ENCODE measurements at regions not wholly inside any gene's neighbourhood (a gene's known extent, or its start where the extent isn't known, plus 50 kb on each side); places are given as distances from the start of the nearest gene placed in this dataset.

GRCh38 chr10:33706746-33707145 lies 372.3 kb upstream of the NRP1 start:
- Histone ChIP-seq H3K4me3 (ENCODE audit: insufficient read depth, low read length) (no peak overlapping the region), H4K20me1 (ENCODE audit: insufficient read depth, low read length) (no peaks in the 10 kb centered on the region), H2AFZ (ENCODE audit: low read length) (no peak overlapping the region), H3K36me3 (ENCODE audit: insufficient read depth, low read length) (no peaks in the 10 kb centered on the region), H3K4me2 (ENCODE audit: insufficient read depth, low read length) (no peak overlapping the region), H3K27me3 (ENCODE audit: insufficient read depth, low read length) (no peaks in the 10 kb centered on the region), H3K79me2 (ENCODE audit: insufficient read depth, low read length) (no peaks in the 10 kb centered on the region), H3K4me1 (ENCODE audit: insufficient read depth, low read length) (peaks cover 26% of the 10 kb centered on the region), H3K9me3 (ENCODE audit: low read depth, low read length) (no peaks in the 10 kb centered on the region), H3K27ac (ENCODE audit: low read depth, low read length) (peak overlapping the region; percentile 53)
- DNase-seq (ENCODE audit: insufficient read length, low spot score, missing footprints) = peak; percentile 48
- TF ChIP-seq CTCF (IDR thresholded peaks at IDR 0.05; ENCODE audit: extremely low read depth, low read depth, low read length) = no peak

- peak; percentile 56 for DNase-seq (ENCODE audit: insufficient read length, low spot score, missing footprints)
- Histone ChIP-seq H3K79me2 (ENCODE audit: insufficient read depth, low read length) (no peaks in the 10 kb centered on the region), H3K36me3 (ENCODE audit: insufficient read depth, low read length) (no peaks in the 10 kb centered on the region), H3K27ac (ENCODE audit: low read depth, low read length) (peak overlapping the region; percentile 53), H3K4me2 (ENCODE audit: insufficient read depth, low read length) (peak overlapping the region; percentile 29), H3K4me3 (ENCODE audit: insufficient read depth, low read length) (no peak overlapping the region), H3K9me3 (ENCODE audit: low read depth, low read length) (no peaks in the 10 kb centered on the region), H3K27me3 (ENCODE audit: insufficient read depth, low read length) (no peaks in the 10 kb centered on the region), H2AFZ (ENCODE audit: low read length) (no peak overlapping the region), H4K20me1 (ENCODE audit: insufficient read depth, low read length) (no peaks in the 10 kb centered on the region), H3K4me1 (ENCODE audit: insufficient read depth, low read length) (peaks cover 26% of the 10 kb centered on the region)
- no peak for TF ChIP-seq CTCF (IDR thresholded peaks at IDR 0.05; ENCODE audit: extremely low read depth, low read depth, low read length)
Measured at GRCh38 chr10:33706191-33706590, 371.7 kb upstream of the NRP1 start.

GRCh38 chr10:33704214-33704830 lies 369.9 kb upstream of the NRP1 start:
- H2AFZ ChIP-seq (ENCODE audit: low read length) = no peak overlapping the region
- no peak overlapping the region for H3K4me3 ChIP-seq (ENCODE audit: insufficient read depth, low read length)
- H4K20me1 ChIP-seq (ENCODE audit: insufficient read depth, low read length) = no peaks in the 10 kb centered on the region
- no peaks in the 10 kb centered on the region for H3K79me2 ChIP-seq (ENCODE audit: insufficient read depth, low read length)
- TF ChIP-seq CTCF (IDR thresholded peaks at IDR 0.05; ENCODE audit: extremely low read depth, low read depth, low read length) = no peak
- peaks cover 26% of the 10 kb centered on the region for H3K4me1 ChIP-seq (ENCODE audit: insufficient read depth, low read length)
- H3K27ac ChIP-seq (ENCODE audit: low read depth, low read length) = no peak overlapping the region
- H3K36me3 ChIP-seq (ENCODE audit: insufficient read depth, low read length) = no peaks in the 10 kb centered on the region
- H3K4me2 ChIP-seq (ENCODE audit: insufficient read depth, low read length) = no peak overlapping the region
- no peaks in the 10 kb centered on the region for H3K9me3 ChIP-seq (ENCODE audit: low read depth, low read length)
- DNase-seq (ENCODE audit: insufficient read length, low spot score, missing footprints) = no peak
- H3K27me3 ChIP-seq (ENCODE audit: insufficient read depth, low read length) = no peaks in the 10 kb centered on the region

- Histone ChIP-seq H3K4me2 (ENCODE audit: insufficient read depth, low read length) (no peak overlapping the region), H3K79me2 (ENCODE audit: insufficient read depth, low read length) (no peaks in the 10 kb centered on the region), H3K4me1 (ENCODE audit: insufficient read depth, low read length) (peaks cover 26% of the 10 kb centered on the region), H3K4me3 (ENCODE audit: insufficient read depth, low read length) (no peak overlapping the region), H3K9me3 (ENCODE audit: low read depth, low read length) (no peaks in the 10 kb centered on the region), H3K27me3 (ENCODE audit: insufficient read depth, low read length) (no peaks in the 10 kb centered on the region), H4K20me1 (ENCODE audit: insufficient read depth, low read length) (no peaks in the 10 kb centered on the region), H2AFZ (ENCODE audit: low read length) (no peak overlapping the region), H3K27ac (ENCODE audit: low read depth, low read length) (no peak overlapping the region), H3K36me3 (ENCODE audit: insufficient read depth, low read length) (no peaks in the 10 kb centered on the region)
- peak; percentile 73 for DNase-seq (ENCODE audit: insufficient read length, low spot score, missing footprints)
- no peak for TF ChIP-seq CTCF (IDR thresholded peaks at IDR 0.05; ENCODE audit: extremely low read depth, low read depth, low read length)
Measured at GRCh38 chr10:33703501-33704213, 369.2 kb upstream of the NRP1 start.

Data from osteoblast (primary cell).